ENCODE measurements at regions not wholly inside any gene's neighbourhood (a gene's known extent, or its start where the extent isn't known, plus 50 kb on each side); places are given as distances from the start of the nearest gene placed in this dataset.

GRCh38 chr2:34492561-34493455, 893.7 kb upstream of the FAM98A start:
- no peaks in the 10 kb centered on the region for H3F3A ChIP-seq (ENCODE audit: low read depth)
- H3K79me2 ChIP-seq (ENCODE audit: insufficient read depth, low read length): no peaks in the 10 kb centered on the region
- H3K4me2 ChIP-seq (ENCODE audit: low read depth, low read length, poor library complexity, severe bottlenecking): no peak overlapping the region
- TF ChIP-seq EZH2phosphoT487 (IDR thresholded peaks at IDR 0.05; ENCODE audit: borderline replicate concordance) (no peak), CTCF (conservative IDR thresholded peaks at IDR 0.05; ENCODE audit: low read length) (no peak)
- H3K4me1 ChIP-seq (ENCODE audit: insufficient read depth, low read length, poor library complexity, severe bottlenecking): no peaks in the 10 kb centered on the region
- no peak overlapping the region for H2AFZ ChIP-seq (ENCODE audit: low read length)
- no peaks in the 10 kb centered on the region for H3K9me2 ChIP-seq (replicated peaks; ENCODE audit: low read depth, low read length)
- no peaks in the 10 kb centered on the region for H3K9me3 ChIP-seq (ENCODE audit: insufficient read depth, low read depth, low read length)
- H4K20me1 ChIP-seq (ENCODE audit: insufficient read depth, low read length, poor library complexity, severe bottlenecking): no peaks in the 10 kb centered on the region
- H3K36me3 ChIP-seq (ENCODE audit: insufficient read depth, low read length): no peaks in the 10 kb centered on the region
- no peaks in the 10 kb centered on the region for H3K27me3 ChIP-seq (ENCODE audit: insufficient read depth, low read length, poor library complexity, severe bottlenecking)
- H3K4me3 ChIP-seq (ENCODE audit: low read length, poor library complexity, severe bottlenecking): no peak overlapping the region
- H3K9ac ChIP-seq (ENCODE audit: low read depth, low read length, poor library complexity, severe bottlenecking): no peak overlapping the region

DNA sequence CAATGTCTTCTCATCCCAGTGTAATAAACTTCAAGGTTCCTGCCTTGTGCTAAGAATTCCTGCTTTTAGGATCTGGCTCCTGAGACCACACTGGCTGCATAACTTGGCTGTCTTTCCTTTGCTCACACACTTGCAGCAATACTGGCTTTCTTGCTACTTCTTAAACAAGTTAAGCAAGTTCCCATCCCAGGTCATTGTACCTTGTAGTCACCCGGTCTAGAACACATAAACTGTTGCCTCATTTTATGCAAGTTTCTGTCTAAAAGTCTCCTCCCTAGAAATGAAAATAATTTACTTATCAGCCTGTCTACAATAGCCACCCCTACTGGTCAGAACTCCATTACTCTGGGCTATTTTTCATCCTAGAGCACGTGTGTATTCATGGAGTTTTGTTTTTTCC, 887.9 kb upstream of the FAM98A start:
- H3K9me2 ChIP-seq (replicated peaks; ENCODE audit: low read depth, low read length): no peaks in the 10 kb centered on the region
- no peaks in the 10 kb centered on the region for H3K27me3 ChIP-seq (ENCODE audit: insufficient read depth, low read length, poor library complexity, severe bottlenecking)
- H3K4me1 ChIP-seq (ENCODE audit: insufficient read depth, low read length, poor library complexity, severe bottlenecking): no peaks in the 10 kb centered on the region
- H3F3A ChIP-seq (ENCODE audit: low read depth): no peaks in the 10 kb centered on the region
- no peak overlapping the region for H3K9ac ChIP-seq (ENCODE audit: low read depth, low read length, poor library complexity, severe bottlenecking)
- no peak overlapping the region for H2AFZ ChIP-seq (ENCODE audit: low read length)
- H3K36me3 ChIP-seq (ENCODE audit: insufficient read depth, low read length): no peaks in the 10 kb centered on the region
- H3K4me3 ChIP-seq (ENCODE audit: low read length, poor library complexity, severe bottlenecking): no peak overlapping the region
- no peak overlapping the region for H3K4me2 ChIP-seq (ENCODE audit: low read depth, low read length, poor library complexity, severe bottlenecking)
- H4K20me1 ChIP-seq (ENCODE audit: insufficient read depth, low read length, poor library complexity, severe bottlenecking): no peaks in the 10 kb centered on the region
- no peaks in the 10 kb centered on the region for H3K79me2 ChIP-seq (ENCODE audit: insufficient read depth, low read length)
- TF ChIP-seq CTCF (conservative IDR thresholded peaks at IDR 0.05; ENCODE audit: low read length) (no peak), EZH2phosphoT487 (IDR thresholded peaks at IDR 0.05; ENCODE audit: borderline replicate concordance) (no peak)
- no peaks in the 10 kb centered on the region for H3K9me3 ChIP-seq (ENCODE audit: insufficient read depth, low read depth, low read length)

DNA sequence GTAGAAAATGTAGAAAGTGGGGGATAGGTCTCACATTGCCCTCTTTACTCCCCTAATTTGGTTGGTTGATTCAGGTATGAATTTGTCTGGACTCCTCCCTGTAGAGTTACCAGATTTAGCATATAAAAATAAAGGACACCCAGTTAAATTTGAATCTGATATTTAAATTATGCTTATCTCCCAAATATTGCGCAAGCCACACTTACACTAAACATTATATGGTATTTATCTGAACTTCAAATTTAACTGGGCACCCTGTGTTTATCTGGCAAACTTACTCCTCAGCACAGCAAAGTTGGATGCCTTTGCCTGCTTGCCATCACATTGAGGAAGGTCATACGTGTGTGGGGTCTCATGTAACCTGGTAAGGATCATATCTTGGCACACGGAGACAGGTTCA, 882.4 kb upstream of the FAM98A start:
- no peaks in the 10 kb centered on the region for H3K27me3 ChIP-seq (ENCODE audit: insufficient read depth, low read length, poor library complexity, severe bottlenecking)
- TF ChIP-seq EZH2phosphoT487 (IDR thresholded peaks at IDR 0.05; ENCODE audit: borderline replicate concordance) (no peak), CTCF (conservative IDR thresholded peaks at IDR 0.05; ENCODE audit: low read length) (no peak)

More for the DNA sequence above, 882.4 kb upstream of the FAM98A start:
- H3K4me2 ChIP-seq (ENCODE audit: low read depth, low read length, poor library complexity, severe bottlenecking): no peak overlapping the region
- H3K79me2 ChIP-seq (ENCODE audit: insufficient read depth, low read length): no peaks in the 10 kb centered on the region
- no peak overlapping the region for H3K4me3 ChIP-seq (ENCODE audit: low read length, poor library complexity, severe bottlenecking)
- no peaks in the 10 kb centered on the region for H3K9me3 ChIP-seq (ENCODE audit: insufficient read depth, low read depth, low read length)
- H4K20me1 ChIP-seq (ENCODE audit: insufficient read depth, low read length, poor library complexity, severe bottlenecking): no peaks in the 10 kb centered on the region
- H2AFZ ChIP-seq (ENCODE audit: low read length): no peak overlapping the region
- no peaks in the 10 kb centered on the region for H3K4me1 ChIP-seq (ENCODE audit: insufficient read depth, low read length, poor library complexity, severe bottlenecking)
- H3K9me2 ChIP-seq (replicated peaks; ENCODE audit: low read depth, low read length): no peaks in the 10 kb centered on the region
- no peaks in the 10 kb centered on the region for H3K36me3 ChIP-seq (ENCODE audit: insufficient read depth, low read length)
- no peak overlapping the region for H3K9ac ChIP-seq (ENCODE audit: low read depth, low read length, poor library complexity, severe bottlenecking)
- H3F3A ChIP-seq (ENCODE audit: low read depth): no peaks in the 10 kb centered on the region
